ENCODE measurements at regions not wholly inside any gene's neighbourhood (a gene's known extent, or its start where the extent isn't known, plus 50 kb on each side); places are given as distances from the start of the nearest gene placed in this dataset.

GRCh38 chr11:90766121-90766520, 543.3 kb upstream of the CHORDC1 start:
- H3K4me3 Mint-ChIP-seq, result no peak overlapping the region
- peaks cover 8% of the 10 kb centered on the region for H3K9me3 Mint-ChIP-seq
- no peaks in the 10 kb centered on the region for H3K27me3 Mint-ChIP-seq (ENCODE audit: low read depth)
- no peak overlapping the region for H3K27ac Mint-ChIP-seq
- no peak for TF ChIP-seq CTCF (IDR thresholded peaks at IDR 0.05; ENCODE audit: unreplicated experiment in 3 of 3)
- no peaks in the 10 kb centered on the region for H3K4me1 Mint-ChIP-seq
- no peaks in the 10 kb centered on the region for H3K36me3 Mint-ChIP-seq (ENCODE audit: low read depth)

GRCh38 chr11:90764691-90765090, 541.8 kb upstream of the CHORDC1 start:
- Mint-ChIP-seq H3K4me1 (no peaks in the 10 kb centered on the region), H3K9me3 (no peaks in the 10 kb centered on the region), H3K4me3 (no peak overlapping the region), H3K27me3 (ENCODE audit: low read depth) (no peaks in the 10 kb centered on the region), H3K27ac (no peak overlapping the region), H3K36me3 (ENCODE audit: low read depth) (no peaks in the 10 kb centered on the region)
- TF ChIP-seq CTCF (IDR thresholded peaks at IDR 0.05; ENCODE audit: unreplicated experiment in 3 of 3), result no peak

GRCh38 chr11:90757849-90758494, 535.1 kb upstream of the CHORDC1 start:
- Mint-ChIP-seq H3K9me3 (no peaks in the 10 kb centered on the region), H3K4me1 (no peaks in the 10 kb centered on the region), H3K36me3 (ENCODE audit: low read depth) (no peaks in the 10 kb centered on the region), H3K27me3 (ENCODE audit: low read depth) (no peaks in the 10 kb centered on the region), H3K27ac (no peak overlapping the region), H3K4me3 (no peak overlapping the region)
- TF ChIP-seq CTCF (IDR thresholded peaks at IDR 0.05; ENCODE audit: unreplicated experiment in 3 of 3), result no peak

GRCh38 chr11:90756617-90757016, 533.8 kb upstream of the CHORDC1 start:
- no peak overlapping the region for H3K4me3 Mint-ChIP-seq
- TF ChIP-seq CTCF (IDR thresholded peaks at IDR 0.05; ENCODE audit: unreplicated experiment in 3 of 3), result no peak
- H3K36me3 Mint-ChIP-seq (ENCODE audit: low read depth), result no peaks in the 10 kb centered on the region
- no peaks in the 10 kb centered on the region for H3K27me3 Mint-ChIP-seq (ENCODE audit: low read depth)
- no peak overlapping the region for H3K27ac Mint-ChIP-seq
- H3K9me3 Mint-ChIP-seq, result no peaks in the 10 kb centered on the region
- H3K4me1 Mint-ChIP-seq, result no peaks in the 10 kb centered on the region

GRCh38 chr11:90753546-90753945, 530.7 kb upstream of the CHORDC1 start:
- H3K36me3 Mint-ChIP-seq (ENCODE audit: low read depth), result no peaks in the 10 kb centered on the region
- peaks cover 2% of the 10 kb centered on the region for H3K9me3 Mint-ChIP-seq
- no peaks in the 10 kb centered on the region for H3K27me3 Mint-ChIP-seq (ENCODE audit: low read depth)
- no peak overlapping the region for H3K27ac Mint-ChIP-seq
- no peak for TF ChIP-seq CTCF (IDR thresholded peaks at IDR 0.05; ENCODE audit: unreplicated experiment in 3 of 3)
- no peaks in the 10 kb centered on the region for H3K4me1 Mint-ChIP-seq
- H3K4me3 Mint-ChIP-seq, result no peak overlapping the region

- Mint-ChIP-seq H3K4me1 (no peaks in the 10 kb centered on the region), H3K27me3 (ENCODE audit: low read depth) (no peaks in the 10 kb centered on the region), H3K9me3 (peaks cover 33% of the 10 kb centered on the region), H3K4me3 (no peak overlapping the region), H3K27ac (no peak overlapping the region), H3K36me3 (ENCODE audit: low read depth) (peaks cover 13% of the 10 kb centered on the region)
- no peak for TF ChIP-seq CTCF (IDR thresholded peaks at IDR 0.05; ENCODE audit: unreplicated experiment in 3 of 3)
Measured at GRCh38 chr11:90747057-90747456, 524.2 kb upstream of the CHORDC1 start.

All from nephron (organoid).